ENCODE measurements at regions not wholly inside any gene's neighbourhood (a gene's known extent, or its start where the extent isn't known, plus 50 kb on each side); places are given as distances from the start of the nearest gene placed in this dataset.

DNA sequence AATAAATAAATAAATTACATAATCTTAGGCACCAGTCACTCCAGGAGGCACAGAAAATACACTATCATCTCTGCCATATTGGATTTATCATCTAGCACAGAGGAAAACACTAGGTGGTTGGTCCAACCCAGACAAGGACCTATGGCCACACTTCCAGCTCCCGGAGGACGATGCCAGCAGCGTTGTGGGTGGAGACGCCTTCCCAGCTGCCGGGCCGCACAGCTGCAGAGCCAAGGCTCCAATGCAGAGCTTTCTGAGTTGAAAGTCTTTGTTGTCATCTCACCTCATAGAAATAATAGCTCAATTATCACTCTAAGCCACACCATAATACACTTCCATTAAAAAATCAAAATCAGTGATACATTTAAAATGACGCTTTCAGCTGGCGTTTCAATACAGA lies 457.1 kb upstream of the SALL3 start:
- TF ChIP-seq EZH2phosphoT487 (IDR thresholded peaks at IDR 0.05; ENCODE audit: borderline replicate concordance, low read length): no peak
- TF ChIP-seq, protein P1, sequence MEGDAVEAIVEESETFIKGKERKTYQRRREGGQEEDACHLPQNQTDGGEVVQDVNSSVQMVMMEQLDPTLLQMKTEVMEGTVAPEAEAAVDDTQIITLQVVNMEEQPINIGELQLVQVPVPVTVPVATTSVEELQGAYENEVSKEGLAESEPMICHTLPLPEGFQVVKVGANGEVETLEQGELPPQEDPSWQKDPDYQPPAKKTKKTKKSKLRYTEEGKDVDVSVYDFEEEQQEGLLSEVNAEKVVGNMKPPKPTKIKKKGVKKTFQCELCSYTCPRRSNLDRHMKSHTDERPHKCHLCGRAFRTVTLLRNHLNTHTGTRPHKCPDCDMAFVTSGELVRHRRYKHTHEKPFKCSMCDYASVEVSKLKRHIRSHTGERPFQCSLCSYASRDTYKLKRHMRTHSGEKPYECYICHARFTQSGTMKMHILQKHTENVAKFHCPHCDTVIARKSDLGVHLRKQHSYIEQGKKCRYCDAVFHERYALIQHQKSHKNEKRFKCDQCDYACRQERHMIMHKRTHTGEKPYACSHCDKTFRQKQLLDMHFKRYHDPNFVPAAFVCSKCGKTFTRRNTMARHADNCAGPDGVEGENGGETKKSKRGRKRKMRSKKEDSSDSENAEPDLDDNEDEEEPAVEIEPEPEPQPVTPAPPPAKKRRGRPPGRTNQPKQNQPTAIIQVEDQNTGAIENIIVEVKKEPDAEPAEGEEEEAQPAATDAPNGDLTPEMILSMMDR (IDR thresholded peaks at IDR 0.05; ENCODE audit: low read depth, low read length, poor library complexity, severe bottlenecking): no peak
- Histone ChIP-seq H3F3A (ENCODE audit: control insufficient read depth, insufficient read depth) (no peaks in the 10 kb centered on the region), H3K27me3 (ENCODE audit: control insufficient read depth, low read length) (no peaks in the 10 kb centered on the region), H3K36me3 (ENCODE audit: control insufficient read depth, low read length) (no peaks in the 10 kb centered on the region), H3K4me3 (ENCODE audit: low read length) (no peak overlapping the region), H3K9me3 (ENCODE audit: control insufficient read depth, insufficient read depth, low read length) (peaks cover 4% of the 10 kb centered on the region; the same call in 1 of the 2 replicates), H3K4me2 (ENCODE audit: low read length) (no peak overlapping the region), H3K27ac (ENCODE audit: low read depth, low read length) (no peak overlapping the region), H3K4me1 (ENCODE audit: control insufficient read depth, low read length) (no peaks in the 10 kb centered on the region), H3K79me2 (ENCODE audit: control insufficient read depth, low read length) (no peaks in the 10 kb centered on the region), H3K9me2 (replicated peaks; ENCODE audit: control insufficient read depth, low read length) (no peaks in the 10 kb centered on the region), H4K20me1 (ENCODE audit: control insufficient read depth, insufficient read depth, low read depth, low read length) (no peaks in the 10 kb centered on the region)

GRCh38 chr18:78523850-78524249 lies 455.8 kb upstream of the SALL3 start:
- TF ChIP-seq EZH2phosphoT487 (IDR thresholded peaks at IDR 0.05; ENCODE audit: borderline replicate concordance, low read length): no peak
- TF ChIP-seq, protein P1 (IDR thresholded peaks at IDR 0.05; ENCODE audit: low read depth, low read length, poor library complexity, severe bottlenecking): no peak
- H3K4me3 ChIP-seq (ENCODE audit: low read length): no peak overlapping the region
- H3K79me2 ChIP-seq (ENCODE audit: control insufficient read depth, low read length): no peaks in the 10 kb centered on the region
- H3K36me3 ChIP-seq (ENCODE audit: control insufficient read depth, low read length): no peaks in the 10 kb centered on the region
- no peak overlapping the region for H3K4me2 ChIP-seq (ENCODE audit: low read length)
- no peaks in the 10 kb centered on the region for H3K9me2 ChIP-seq (replicated peaks; ENCODE audit: control insufficient read depth, low read length)
- H4K20me1 ChIP-seq (ENCODE audit: control insufficient read depth, insufficient read depth, low read depth, low read length): no peaks in the 10 kb centered on the region
- no peaks in the 10 kb centered on the region for H3F3A ChIP-seq (ENCODE audit: control insufficient read depth, insufficient read depth)
- peaks cover 4% of the 10 kb centered on the region; the same call in 1 of the 2 replicates for H3K9me3 ChIP-seq (ENCODE audit: control insufficient read depth, insufficient read depth, low read length)
- no peak overlapping the region for H3K27ac ChIP-seq (ENCODE audit: low read depth, low read length)
- H3K4me1 ChIP-seq (ENCODE audit: control insufficient read depth, low read length): no peaks in the 10 kb centered on the region
- H3K27me3 ChIP-seq (ENCODE audit: control insufficient read depth, low read length): no peaks in the 10 kb centered on the region

DNA sequence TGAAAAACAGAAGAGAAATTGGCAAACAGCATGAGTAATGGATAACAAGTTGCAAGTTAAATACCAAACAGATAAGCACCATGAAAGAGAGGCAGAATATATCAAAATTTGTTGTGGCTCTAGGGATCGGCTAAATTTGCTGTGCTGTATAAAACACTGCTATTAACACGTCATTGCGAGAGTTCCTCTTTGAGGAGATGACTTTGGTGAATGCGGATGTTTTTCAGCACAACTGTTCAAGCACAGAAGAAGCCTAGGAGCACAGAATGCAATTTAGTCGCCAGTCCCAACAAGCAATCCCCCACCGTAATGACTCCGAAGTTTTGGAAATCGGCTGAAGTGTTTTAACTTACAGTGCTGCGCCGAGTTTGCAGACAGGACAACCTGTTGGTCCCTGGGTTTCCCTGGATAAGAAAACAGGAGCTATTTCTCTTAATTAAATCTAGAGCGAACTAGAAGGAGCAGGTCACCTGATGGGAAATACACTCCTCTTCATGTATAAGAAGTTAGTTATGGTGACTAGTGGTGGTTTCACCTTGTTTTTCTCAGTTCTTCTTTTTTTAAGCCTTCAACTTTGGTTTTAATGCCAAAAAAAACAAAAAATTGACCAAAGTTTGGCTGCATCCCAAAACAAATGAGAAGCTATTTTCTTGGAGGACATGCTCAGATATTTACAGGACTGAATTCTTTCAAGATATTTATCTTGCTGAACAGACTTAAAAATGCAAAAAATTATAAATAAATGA lies 454.1 kb upstream of the SALL3 start:
- no peak overlapping the region for H3K4me3 ChIP-seq (ENCODE audit: low read length)
- H3K27me3 ChIP-seq (ENCODE audit: control insufficient read depth, low read length): no peaks in the 10 kb centered on the region
- H3K9me2 ChIP-seq (replicated peaks; ENCODE audit: control insufficient read depth, low read length): no peaks in the 10 kb centered on the region
- no peaks in the 10 kb centered on the region for H3F3A ChIP-seq (ENCODE audit: control insufficient read depth, insufficient read depth)
- H3K36me3 ChIP-seq (ENCODE audit: control insufficient read depth, low read length): no peaks in the 10 kb centered on the region
- H3K9me3 ChIP-seq (ENCODE audit: control insufficient read depth, insufficient read depth, low read length): peaks cover 4% of the 10 kb centered on the region; the same call in 1 of the 2 replicates
- no peak overlapping the region for H3K27ac ChIP-seq (ENCODE audit: low read depth, low read length)
- TF ChIP-seq, protein P1 (IDR thresholded peaks at IDR 0.05; ENCODE audit: low read depth, low read length, poor library complexity, severe bottlenecking): no peak
- no peak for TF ChIP-seq EZH2phosphoT487 (IDR thresholded peaks at IDR 0.05; ENCODE audit: borderline replicate concordance, low read length)
- H3K79me2 ChIP-seq (ENCODE audit: control insufficient read depth, low read length): no peaks in the 10 kb centered on the region
- H3K4me2 ChIP-seq (ENCODE audit: low read length): no peak overlapping the region
- no peaks in the 10 kb centered on the region for H4K20me1 ChIP-seq (ENCODE audit: control insufficient read depth, insufficient read depth, low read depth, low read length)
- no peaks in the 10 kb centered on the region for H3K4me1 ChIP-seq (ENCODE audit: control insufficient read depth, low read length)
